ENCODE measurements at regions not wholly inside any gene's neighbourhood (a gene's known extent, or its start where the extent isn't known, plus 50 kb on each side); places are given as distances from the start of the nearest gene placed in this dataset.

DNA sequence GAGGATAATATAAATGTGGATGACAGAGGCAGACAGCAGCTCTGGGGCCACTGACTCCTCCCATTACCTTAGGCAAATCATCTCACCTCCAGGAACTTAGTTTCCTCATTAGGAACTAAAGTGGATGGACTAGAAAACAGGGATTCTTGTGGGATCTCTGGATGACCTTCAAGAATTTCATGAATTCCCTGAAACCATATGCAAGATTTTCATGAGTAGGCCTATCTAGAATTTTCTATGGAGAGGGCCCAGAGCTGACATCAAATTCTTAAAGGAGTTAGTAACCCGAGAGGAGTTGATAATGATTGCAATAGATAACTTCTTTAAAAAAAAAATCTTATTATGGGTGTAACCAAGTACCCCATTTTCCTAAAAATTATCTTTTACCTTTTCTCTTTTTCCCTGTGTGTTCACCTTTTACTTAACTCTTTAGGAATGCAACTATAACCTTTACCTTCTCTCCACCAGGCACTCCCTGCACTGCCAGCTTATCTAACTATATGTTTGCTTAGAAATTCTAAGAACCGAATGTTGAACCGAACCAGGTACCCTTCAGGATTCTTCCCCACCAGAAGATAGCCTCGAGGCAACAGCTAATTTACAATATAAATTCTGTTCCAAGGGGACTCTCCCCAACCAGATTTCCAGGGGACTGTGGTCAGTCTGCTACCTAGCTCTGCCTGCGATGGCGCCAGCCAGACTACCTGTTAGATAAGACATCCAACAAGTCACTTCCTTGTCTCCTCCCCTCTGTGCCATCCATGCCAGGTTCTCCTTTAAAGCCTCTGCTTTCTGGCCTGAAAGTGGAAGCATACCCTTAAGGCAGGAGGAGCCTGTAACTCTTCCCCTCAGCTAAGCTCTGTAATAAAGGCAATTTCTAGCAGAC is 86.0 kb downstream of the GCNT4 start:
- H3K36me3 Mint-ChIP-seq (ENCODE audit: insufficient read depth, unreplicated experiment), result peaks cover 10% of the 10 kb centered on the region
- peak overlapping the region; percentile 22 for H3K4me3 Mint-ChIP-seq (ENCODE audit: low read depth, unreplicated experiment)
- no peaks in the 10 kb centered on the region for H3K27me3 Mint-ChIP-seq (ENCODE audit: unreplicated experiment)
- peak; percentile 55 for DNase-seq
- intact Hi-C loops (cut with micrococcal nuclease; ENCODE audit: unreplicated experiment), result no loop called here
- TF ChIP-seq CTCF (IDR thresholded peaks at IDR 0.05; ENCODE audit: unreplicated experiment), result no peak
- peak overlapping the region; percentile 73 for H3K27ac Mint-ChIP-seq (ENCODE audit: unreplicated experiment)
- H3K4me1 Mint-ChIP-seq (ENCODE audit: low read depth, unreplicated experiment), result peaks cover 83% of the 10 kb centered on the region
- CTCF ChIA-PET, result interaction anchor here (0.6 to 1.1 kb wide), 2 partner anchors 14 to 84 kb away, joined by 3 read pairs; no protein-coding TSS in a partner anchor
- no peaks in the 10 kb centered on the region for H3K9me3 Mint-ChIP-seq (ENCODE audit: low read depth, unreplicated experiment)
- BruUV-seq (replicated peaks), result no TSS peak

DNA sequence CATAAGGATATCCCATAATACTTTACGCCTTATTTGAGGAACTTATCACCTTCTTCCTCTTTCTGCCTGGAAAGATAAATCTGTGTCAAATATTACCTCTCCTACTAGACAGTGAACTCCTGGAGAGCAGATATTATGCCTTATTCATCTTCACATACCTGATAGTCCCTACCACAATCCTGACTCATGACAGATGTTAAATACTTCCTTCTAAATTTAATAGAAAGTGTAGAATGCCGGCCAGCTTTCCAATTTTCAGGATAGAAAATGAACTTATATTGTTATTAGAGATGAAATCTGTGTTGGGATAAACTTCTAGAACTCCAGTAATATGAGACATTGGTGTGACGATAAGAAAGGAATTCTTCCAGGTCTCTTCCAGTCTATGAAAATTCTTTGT is 89.0 kb downstream of the GCNT4 start:
- no peak for TF ChIP-seq CTCF (IDR thresholded peaks at IDR 0.05; ENCODE audit: unreplicated experiment)
- H3K27ac Mint-ChIP-seq (ENCODE audit: unreplicated experiment), result no peak overlapping the region
- CTCF ChIA-PET, result no interaction called here
- DNase-seq, result no peak
- no peaks in the 10 kb centered on the region for H3K27me3 Mint-ChIP-seq (ENCODE audit: unreplicated experiment)
- H3K4me3 Mint-ChIP-seq (ENCODE audit: low read depth, unreplicated experiment), result no peak overlapping the region
- H3K36me3 Mint-ChIP-seq (ENCODE audit: insufficient read depth, unreplicated experiment), result peaks cover under 1% of the 10 kb centered on the region
- H3K4me1 Mint-ChIP-seq (ENCODE audit: low read depth, unreplicated experiment), result peaks cover 64% of the 10 kb centered on the region
- H3K9me3 Mint-ChIP-seq (ENCODE audit: low read depth, unreplicated experiment), result peaks cover 1% of the 10 kb centered on the region
- BruUV-seq (replicated peaks), result no TSS peak
- intact Hi-C loops (cut with micrococcal nuclease; ENCODE audit: unreplicated experiment), result no loop called here

DNA sequence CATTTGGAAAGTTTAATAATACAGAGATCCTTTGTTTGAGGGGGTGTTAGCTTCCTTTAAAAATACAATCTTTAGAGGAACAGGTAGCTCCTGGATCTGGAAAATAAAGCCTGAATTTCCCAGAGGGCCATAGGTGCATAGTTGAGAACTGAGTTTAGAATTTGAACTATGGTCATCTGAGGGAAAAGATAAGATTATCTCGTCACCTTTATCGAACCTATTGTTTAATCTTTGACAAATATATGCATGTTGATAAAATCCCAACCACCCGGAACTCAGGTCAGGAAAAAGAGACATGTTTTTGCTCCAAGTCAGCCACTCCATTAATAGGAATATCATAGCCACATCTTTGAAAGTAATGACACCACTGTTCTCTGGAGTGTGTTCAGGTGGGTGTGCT is 91.7 kb upstream of the FAM169A start:
- Mint-ChIP-seq H3K9me3 (ENCODE audit: low read depth, unreplicated experiment) (peaks cover 5% of the 10 kb centered on the region), H3K4me1 (ENCODE audit: low read depth, unreplicated experiment) (peaks cover 61% of the 10 kb centered on the region), H3K27me3 (ENCODE audit: unreplicated experiment) (no peaks in the 10 kb centered on the region), H3K4me3 (ENCODE audit: low read depth, unreplicated experiment) (peak overlapping the region; percentile 1), H3K36me3 (ENCODE audit: insufficient read depth, unreplicated experiment) (peaks cover 16% of the 10 kb centered on the region), H3K27ac (ENCODE audit: unreplicated experiment) (peak overlapping the region; percentile 67)
- no peak for DNase-seq
- no TSS peak for BruUV-seq (replicated peaks)
- intact Hi-C loops (cut with micrococcal nuclease; ENCODE audit: unreplicated experiment), result no loop called here
- no peak for TF ChIP-seq CTCF (IDR thresholded peaks at IDR 0.05; ENCODE audit: unreplicated experiment)
- CTCF ChIA-PET, result interaction anchor here (0.6 to 0.9 kb wide), 2 partner anchors 23 to 79 kb away, joined by 3 read pairs; no protein-coding TSS in a partner anchor

- TF ChIP-seq CTCF (IDR thresholded peaks at IDR 0.05; ENCODE audit: unreplicated experiment), result no peak
- CTCF ChIA-PET, result interaction anchor here (0.9 kb wide), 1 partner anchor 80 kb away, joined by 3 read pairs; no protein-coding TSS in a partner anchor
- DNase-seq, result no peak
- Mint-ChIP-seq H3K27ac (ENCODE audit: unreplicated experiment) (peak overlapping the region; percentile 67), H3K36me3 (ENCODE audit: insufficient read depth, unreplicated experiment) (peaks cover 16% of the 10 kb centered on the region), H3K4me3 (ENCODE audit: low read depth, unreplicated experiment) (peak overlapping the region; percentile 1), H3K9me3 (ENCODE audit: low read depth, unreplicated experiment) (peaks cover 5% of the 10 kb centered on the region), H3K27me3 (ENCODE audit: unreplicated experiment) (no peaks in the 10 kb centered on the region), H3K4me1 (ENCODE audit: low read depth, unreplicated experiment) (peaks cover 65% of the 10 kb centered on the region)
- no TSS peak for BruUV-seq (replicated peaks)
- intact Hi-C loops (cut with micrococcal nuclease; ENCODE audit: unreplicated experiment), result no loop called here
Observed at GRCh38 chr5:74957029-74957784, 91.0 kb upstream of the FAM169A start.
